ENCODE measurements at regions not wholly inside any gene's neighbourhood (a gene's known extent, or its start where the extent isn't known, plus 50 kb on each side); places are given as distances from the start of the nearest gene placed in this dataset.

DNA sequence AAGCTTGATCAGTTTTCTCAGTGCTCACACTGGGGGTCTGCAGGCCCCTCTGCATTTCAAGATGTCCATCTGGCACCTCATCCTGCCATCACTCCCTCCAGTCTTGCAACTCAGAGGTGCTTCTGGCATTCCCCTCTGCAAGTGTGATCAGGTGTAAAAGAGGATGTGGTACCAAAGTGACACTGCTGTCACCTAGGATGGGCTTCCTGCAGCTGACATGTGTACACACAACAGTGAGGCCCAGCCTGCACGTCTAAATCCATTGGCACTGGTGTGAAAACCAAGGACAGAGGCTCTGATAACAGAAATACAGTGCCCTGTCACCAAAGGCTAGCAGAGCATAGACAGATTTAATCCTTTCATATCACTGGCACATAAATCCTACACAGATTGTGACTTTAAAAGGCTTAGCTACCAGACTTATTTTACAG, 162.5 kb upstream of the CELF2 start:
- no peak for DNase-seq

DNA sequence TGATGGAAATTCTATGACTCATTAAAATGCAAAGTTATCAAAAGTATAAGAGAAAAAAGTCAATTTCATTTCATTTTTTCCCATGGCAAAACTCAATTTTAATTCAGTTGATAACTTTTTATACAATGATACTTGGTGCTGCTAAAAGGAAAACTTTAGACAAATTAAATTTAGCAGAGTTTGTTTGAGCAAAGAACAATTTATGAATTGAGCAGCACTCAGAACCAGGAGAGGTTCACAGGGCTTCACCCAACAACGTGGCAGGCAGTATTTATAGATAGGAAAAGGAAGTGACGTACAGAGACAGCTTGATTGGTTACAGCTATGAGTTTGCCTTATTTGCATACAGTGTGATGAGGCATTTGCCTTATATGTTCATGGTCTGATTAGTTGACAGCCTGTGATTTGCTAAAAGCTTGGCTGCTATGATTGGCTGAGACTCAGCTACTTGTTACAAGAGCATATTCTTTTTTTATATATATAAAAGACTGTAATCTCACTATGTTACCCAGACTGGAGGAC, 157.2 kb upstream of the CELF2 start:
- no peak for DNase-seq

DNA sequence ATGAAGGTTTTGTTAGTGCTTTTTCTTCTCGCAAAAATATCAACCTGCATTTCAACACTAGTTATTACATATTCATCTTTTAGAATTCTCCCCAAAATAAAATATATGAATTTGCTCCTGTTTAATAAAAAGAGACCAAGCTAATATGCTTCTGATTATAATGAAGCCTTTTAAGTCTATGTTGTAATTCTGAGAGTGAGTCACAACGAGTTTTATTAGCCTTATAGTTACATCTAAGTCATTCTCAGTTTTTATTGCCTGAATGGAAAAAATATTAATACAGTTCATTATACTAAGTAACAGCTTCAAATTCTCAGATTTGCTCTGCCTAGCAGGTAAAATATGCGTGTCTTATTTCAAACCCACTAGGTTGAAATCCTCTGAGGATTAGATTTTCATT, 152.4 kb upstream of the CELF2 start:
- no peak for DNase-seq

DNA sequence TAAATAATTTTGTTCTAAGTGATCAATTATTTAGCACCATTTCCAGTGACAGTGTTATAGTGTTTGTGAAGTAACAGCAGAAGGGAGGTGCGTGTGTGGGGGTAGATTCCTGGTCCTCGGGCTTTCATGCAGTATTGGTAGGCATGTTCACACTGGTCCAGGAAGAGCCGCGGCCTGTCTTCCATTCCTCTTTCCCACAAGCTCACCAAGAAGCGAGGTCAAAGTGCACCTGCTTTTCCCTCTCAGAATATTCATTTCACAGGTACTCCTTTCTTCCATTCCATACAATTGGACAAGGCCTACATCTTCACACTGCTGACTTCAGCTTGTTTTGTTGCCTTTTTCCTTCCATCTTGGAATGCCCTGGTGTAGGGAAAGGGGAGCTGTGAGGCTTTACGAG, 151.8 kb upstream of the CELF2 start:
- DNase-seq: no peak

DNA sequence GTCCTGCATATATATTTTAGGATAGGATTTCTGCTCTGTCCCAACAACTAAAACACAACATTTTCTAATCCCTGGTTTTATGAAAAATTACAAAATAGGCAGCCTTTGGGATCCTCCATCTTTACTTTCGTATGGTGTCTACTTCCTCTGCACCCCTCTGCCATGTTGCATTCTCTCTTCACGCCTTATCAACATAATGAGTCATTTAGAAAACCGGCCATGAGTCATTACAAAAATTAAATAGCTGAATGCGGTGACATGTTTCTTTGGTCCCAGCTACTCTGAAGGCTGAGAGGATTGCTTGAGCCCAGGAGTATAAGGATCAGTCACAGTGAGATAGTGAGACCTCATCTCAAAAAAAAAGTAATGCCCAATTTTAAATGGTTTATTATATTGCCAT, 148.1 kb upstream of the CELF2 start:
- DNase-seq: no peak

DNA sequence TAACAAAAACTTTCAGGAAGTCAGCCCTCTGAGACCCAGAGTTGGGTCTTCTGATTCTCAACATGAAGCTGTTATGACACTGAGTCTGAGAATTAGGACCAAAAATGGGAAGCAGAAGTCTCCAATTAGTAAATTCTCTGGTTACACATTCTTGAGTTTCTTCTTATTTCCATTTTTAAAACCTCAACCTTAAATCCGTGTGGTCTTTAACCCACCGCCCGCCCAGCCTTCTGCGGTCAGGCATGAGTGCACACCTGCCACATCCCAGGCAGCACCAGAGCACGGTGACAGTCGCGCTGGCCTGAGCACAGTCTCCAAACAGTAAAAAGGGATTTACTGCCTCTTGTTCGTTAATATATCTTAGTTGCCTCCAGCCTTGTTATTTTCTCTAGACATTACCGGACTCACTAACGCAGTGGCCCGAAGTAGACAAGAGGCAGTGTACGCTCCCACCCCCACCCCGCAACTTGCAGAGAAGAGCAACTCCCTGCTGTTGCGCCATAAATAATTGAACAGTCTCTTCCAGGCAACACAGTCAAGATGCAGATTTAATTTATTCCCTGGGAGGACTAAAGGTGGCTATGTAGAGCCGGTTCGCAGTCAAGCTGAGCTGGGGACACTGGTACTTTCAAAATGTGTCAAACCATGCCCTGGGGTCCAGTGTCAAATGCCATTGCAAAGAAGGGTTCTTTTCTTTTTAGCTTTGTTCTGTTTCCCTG, 147.0 kb upstream of the CELF2 start:
- no peak for DNase-seq

DNA sequence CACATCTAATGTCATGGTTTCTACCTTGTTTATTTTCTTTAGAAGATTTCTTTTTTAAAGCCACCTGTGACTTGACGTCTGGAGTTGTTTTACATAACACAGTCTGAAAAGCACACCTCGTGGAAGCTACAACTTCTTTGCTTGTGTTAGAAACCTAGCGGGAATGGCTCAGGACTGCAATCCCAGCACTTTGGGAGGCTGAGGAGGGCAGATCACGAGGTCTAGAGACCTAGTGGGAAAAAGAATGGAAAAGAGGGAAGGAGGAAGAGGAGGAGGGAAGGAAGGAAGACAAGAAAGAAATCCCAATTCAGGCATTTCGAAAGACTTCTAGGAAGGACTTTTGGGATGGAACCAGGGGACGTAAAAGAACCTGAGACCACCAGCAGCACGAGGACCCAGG, 146.3 kb upstream of the CELF2 start:
- no peak for DNase-seq

DNA sequence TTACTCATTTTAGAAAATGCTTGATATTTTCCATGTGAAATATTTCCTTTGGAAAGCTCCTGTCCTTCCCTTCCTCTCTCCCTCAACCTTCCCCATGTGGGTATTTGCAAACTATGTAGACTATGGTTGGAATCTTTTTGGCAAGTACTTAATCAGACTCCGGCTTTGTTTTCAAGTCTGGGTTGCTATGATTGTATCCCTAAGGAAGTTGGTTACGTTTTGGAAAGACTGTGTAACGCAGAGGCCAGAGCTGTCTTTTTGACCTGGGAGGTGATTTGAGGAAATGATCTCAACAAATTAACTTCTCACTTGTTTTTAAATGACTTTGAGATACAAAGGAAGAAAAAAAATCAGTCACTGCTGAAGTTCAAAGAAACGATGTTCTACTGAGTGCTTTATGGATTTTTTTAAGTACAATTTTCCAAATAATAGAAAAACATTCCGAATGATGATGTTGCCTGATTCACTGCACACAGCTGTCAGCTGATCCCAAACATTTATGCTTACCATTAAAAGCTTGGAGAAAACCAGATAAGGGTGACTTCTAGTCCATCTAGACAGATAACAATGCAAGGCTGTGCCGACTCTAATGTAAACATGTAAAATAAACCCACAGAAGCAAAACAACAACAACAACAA, 145.5 kb upstream of the CELF2 start:
- no peak for DNase-seq

DNA sequence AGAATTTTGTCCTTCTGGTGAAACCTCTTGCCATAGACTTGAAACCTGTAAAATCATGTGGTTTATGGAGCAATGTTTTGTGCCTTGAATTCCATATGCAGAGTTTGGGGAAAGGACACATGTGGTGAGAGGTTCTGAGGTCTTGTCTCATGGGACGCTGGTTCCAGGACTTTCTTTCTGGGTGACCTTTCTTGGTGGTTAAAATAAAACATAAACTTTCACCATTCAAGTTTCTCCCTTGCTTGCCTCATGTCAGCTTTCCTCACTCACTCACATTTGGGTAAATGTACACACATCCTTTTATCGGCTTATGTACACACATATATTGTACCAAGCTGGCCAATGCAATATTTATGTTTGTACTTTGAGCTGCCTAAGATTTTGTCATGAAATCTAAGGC, 144.9 kb upstream of the CELF2 start:
- no peak for DNase-seq

DNA sequence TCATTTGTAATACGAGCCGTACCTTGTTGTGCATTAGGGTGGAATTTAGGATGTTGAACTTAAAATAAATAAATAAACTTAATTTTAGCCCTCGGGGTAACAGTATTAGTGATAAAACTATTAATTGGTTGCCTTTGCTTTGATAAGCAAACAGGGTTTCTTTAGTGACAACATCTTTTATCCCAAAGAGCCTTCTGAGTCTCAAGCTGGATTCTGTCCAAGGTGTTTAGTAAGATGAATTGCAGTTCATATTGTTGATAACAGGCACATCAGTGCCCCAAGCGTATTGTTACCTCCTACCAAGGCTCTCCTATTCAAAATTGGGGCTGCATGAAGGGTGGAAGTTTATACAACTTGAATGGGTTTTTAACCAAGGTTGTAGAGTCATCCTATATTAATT, 144.4 kb upstream of the CELF2 start:
- no peak for DNase-seq

DNA sequence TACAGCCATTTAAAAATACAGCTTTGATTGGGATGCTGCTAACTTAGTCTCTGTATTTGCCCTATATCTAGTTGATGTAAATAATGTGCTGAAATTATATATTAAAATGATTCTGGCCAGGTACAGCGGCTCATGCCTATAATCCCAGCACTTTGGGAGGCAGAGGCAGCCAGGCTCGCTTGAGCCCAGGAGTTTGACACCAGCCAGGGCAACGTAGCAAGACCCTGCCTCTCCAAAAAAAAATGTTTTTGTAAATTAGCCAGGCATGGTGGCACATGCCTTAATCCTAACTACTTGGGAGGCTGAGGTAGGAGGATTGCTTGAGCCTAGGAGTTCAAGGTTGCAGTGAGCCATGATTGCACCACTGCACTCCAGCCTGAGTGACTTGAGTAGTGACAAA, 143.8 kb upstream of the CELF2 start:
- DNase-seq: no peak

DNA sequence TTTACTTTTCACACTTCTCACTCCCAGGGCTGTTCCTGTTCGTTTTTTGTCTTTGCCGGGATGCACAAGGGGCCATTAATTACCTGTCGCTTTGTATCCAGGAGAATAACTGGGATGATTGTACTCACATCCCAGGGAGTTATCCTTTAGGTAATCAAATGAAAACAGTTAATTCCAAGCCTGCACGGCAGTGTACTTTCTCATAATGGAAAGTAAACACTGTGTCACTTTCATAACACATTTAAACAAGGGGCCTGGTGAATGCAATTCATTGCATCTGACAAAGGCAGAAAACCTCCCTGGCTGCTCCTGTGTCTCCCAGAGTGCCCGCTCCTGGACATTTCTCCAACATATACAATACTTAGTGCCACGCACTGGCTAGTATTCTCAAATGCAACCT, 138.7 kb upstream of the CELF2 start:
- no peak for DNase-seq

DNA sequence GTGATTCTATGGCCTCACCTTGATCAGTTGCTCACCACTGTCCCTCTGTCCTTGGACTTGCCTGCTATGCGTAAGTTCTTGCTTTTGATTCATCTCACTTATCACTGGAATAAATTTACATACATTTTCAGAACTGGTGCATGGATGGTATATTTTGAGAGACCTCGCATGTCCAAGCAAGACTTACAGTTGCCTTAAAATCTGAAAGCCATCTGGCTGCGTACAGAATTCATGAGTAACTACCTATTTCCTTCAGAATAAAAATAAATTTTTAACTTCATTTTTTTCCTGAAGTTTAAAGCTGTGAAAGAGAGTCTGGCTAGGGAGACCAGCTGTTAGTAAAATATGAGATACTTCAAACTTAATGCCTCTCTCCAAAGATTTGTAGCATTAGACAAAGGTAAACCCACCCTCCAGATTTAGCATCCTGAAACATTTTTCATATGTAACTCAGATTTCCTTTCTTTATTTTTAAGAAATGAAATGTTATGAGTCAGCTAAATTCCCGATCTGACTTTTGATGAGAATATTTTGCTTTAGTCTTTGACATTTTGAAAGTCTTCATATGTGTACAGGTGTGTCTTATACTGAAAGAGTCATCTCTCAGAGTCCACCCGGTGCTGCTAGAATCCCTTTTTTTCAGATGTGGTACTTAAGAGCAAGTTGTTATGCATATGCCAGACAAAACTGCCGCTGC, 136.4 kb upstream of the CELF2 start:
- peak in 4 of 58 donors; percentile 4 to 61 (median 31) for DNase-seq

DNA sequence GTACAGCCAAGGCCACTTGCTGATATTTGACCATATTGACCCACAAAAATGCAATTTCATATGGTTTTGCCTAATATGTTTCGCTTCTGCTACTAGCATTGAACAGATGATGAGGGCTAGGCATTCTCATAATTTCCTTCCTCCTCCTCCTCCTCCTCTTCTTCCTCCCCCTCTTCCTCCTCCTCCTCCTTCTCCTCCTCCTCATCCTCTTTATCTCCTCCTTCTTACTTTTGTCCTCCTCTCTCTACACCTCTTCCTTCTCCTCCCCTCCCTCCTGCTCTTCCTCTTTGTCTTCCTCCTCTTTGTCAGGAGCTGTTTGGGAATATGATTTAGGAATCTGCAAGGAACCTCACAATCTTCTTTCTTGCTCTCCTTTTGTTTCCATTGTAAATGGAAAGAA, 133.9 kb upstream of the CELF2 start:
- DNase-seq: no peak

DNA sequence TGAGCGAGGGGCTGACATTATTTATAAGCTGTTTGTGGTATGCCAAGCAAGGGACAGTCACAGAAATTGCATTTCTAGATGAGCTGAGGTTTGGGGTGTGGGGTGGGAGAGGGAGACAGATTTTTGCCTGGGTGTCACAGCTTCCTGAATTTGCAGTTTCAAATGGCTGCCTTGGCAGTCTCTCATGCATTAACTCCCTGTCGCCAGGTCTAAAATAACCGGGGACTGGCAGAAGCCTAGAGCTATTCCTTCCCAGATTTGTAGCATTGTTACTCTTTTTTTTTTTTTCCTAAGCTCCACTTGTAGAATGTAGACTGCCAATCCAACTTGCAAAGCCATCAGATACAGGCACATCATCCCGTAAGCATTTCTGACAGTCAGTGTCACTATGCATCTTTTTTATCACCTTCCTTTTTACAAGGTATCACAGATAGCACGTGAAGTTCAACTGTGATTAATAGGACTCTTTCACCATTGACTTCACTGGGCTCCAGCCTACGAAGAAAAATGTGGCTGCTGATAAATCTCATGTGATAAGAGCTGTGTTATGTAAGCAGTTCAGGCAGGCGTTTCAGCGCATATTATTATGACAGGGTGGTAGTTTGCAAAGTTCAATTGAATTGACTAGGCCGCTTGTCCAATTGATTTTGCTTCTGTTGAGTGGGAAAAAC, 130.7 kb upstream of the CELF2 start:
- DNase-seq: peak in 25 of 58 donors; percentile 2 to 70 (median 28)

DNA sequence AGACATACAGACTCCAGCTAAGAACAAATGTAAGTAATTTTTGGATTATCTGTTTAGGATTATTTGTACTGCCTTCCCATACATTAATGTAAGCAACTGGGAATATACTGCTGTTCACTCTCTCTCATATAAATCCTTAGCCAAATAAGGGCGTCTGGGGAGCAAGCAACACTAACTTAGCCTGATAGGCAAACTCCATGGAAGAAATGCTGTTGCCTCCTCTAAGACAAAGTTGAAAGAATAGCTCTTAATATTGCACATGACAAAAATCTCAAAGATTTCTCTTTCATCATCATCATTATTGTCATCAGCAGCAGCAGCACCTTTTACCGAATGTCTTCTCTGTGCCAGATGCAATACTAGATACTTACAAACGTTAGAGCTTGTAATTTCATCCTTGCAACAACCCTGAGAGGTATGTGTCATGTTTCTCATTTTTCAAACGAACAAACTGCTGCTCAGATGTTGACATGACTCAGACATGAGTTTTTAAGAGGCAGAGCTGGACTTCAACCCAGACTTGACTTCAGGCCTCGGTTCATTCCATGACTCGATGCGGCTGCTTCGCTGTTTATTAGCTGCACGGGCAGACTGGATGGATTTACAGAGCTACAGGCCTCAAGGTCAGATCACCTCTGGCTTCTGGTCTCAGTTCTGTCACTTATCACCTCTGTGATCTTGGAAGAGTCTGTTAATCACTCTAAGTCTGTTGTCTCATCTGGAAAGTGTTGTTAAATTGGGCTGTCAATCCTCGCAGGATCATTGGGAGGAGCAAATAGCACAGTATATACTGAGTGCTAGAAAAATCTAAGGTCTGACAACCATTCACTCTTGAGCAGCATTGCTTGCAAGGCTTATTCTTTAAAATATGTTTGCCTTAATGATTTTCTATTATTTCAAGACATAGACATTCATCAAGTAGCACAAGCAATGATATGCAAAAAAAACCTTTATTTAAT, 126.3 kb upstream of the CELF2 start:
- DNase-seq: no peak

DNA sequence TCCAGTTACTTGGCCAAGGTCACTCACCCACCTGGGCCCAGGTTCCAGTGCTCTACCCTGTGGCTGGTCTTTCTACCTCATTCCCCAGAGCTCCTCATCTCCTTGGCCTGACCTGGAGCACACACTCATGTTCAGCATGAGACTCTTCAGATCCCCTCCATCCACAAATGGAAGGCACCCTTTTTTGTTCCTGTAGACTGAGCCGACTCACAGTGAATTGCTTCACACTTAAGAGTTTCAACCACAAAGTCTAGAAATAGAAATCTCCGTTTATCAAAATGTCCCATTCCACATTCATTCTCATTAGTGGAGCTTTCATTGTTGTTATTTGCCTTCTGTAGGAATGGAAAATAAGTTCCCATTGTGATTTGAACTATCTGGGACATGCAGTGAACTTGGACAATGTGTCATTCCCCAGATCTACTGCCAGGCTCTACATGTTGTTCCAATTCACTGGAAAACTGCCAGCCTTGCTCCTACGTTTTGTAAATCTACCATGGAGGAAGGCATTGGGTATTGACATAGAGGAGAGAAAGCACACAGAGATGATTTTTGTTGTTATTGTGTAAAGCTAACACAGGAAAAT, 125.3 kb upstream of the CELF2 start:
- DNase-seq: no peak

DNA sequence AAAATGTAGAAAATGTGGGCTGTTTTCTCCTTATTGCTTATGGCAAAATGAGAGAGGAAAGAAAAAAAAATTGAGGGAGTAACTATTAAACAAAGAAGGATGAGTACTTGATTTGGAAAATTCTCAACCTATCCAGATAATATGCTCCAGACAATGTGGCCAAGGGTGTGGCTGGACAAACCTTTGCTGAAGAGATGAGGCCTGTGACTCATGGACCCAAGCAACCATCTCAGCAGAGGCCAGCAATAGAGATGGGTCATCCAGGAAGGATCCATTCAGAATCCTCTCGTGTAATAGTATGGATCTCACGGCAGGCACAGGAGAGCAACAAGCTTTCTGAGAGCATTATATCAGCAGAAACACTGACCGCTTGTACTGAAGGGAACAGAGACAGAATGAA, 120.3 kb upstream of the CELF2 start:
- DNase-seq: no peak

DNA sequence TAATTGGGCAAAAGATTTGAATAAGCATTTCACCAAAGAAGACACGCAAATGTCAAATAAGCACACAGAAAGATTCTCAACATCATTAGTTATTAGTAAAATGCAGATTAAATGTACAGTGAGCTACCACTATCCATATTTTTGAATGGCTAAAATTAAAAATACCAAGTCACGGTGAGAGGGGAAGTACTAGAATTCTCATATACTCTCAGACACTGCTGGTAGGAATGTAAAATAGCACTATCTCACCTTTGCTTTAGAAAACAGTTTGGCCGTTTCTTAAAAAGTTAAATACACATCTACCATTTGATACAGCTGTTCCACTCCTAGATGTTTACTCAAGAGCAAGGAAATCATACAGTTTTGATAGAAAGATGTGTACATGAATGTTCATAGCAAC, 115.8 kb upstream of the CELF2 start:
- DNase-seq: no peak

DNA sequence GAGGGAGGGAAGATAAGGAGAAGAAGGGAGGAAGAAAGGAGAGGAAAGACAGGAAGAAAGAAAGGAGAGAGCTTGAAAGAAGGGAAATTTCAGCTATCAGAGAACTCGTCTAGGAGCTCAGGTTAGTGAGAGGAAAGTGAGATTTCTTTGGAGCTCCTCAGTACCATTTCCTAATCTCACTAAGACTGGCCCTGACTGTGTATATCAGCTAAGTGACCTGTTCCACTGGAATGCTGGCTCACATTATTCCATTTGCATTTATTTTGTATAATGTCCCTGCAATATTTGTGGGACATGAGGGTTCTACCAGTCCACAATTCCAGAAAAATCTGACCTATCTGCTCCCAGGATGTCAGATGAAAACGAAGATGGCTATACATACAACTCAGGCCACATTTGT, 114.7 kb upstream of the CELF2 start:
- no peak for DNase-seq
